Sigmoid colon (tissue), 6 donors: ENCODE measurements at regions not wholly inside any gene's neighbourhood (a gene's known extent, or its start where the extent isn't known, plus 50 kb on each side); places are given as distances from the start of the nearest gene placed in this dataset.
"Not testable (repeated sequence)": the region's sequence is repeated elsewhere in the genome, so short reads cannot be mapped to it uniquely, and the experiment has no call there.

Experiments
- DNase-seq: peaks from one replicate; pipeline ENCODE4 v3.0.0-alpha.2; 2019
- H3K27ac ChIP-seq, 4 donors: fragments of 200-600 bp; sonication (generic); one replicate each; pipeline ENCODE4 v1.5.1; 2016 to 2019; ENCODE audit warnings: mild to moderate bottlenecking in 1 of 4
- H3K27me3 ChIP-seq, 3 donors: fragments of 200-600 bp; sonication (generic); one replicate each; pipeline ENCODE4 v1.5.1; 2019; ENCODE audit warnings: mild to moderate bottlenecking in 1 of 3
- H3K36me3 ChIP-seq, 4 donors: fragments of 200-600 bp; sonication (generic); one replicate each; pipeline ENCODE4 v1.5.1; 2016 to 2019
- H3K4me1 ChIP-seq, 4 donors: fragments of 200-600 bp; sonication (generic); one replicate each; pipeline ENCODE4 v1.5.1; 2017 to 2019
- H3K4me3 ChIP-seq, 4 donors: fragments of 200-600 bp; sonication (generic); one replicate each; pipeline ENCODE4 v1.5.1; 2017 to 2019; ENCODE audit warnings: mild to moderate bottlenecking in 2 of 4, moderate library complexity in 1 of 4
- H3K9me3 ChIP-seq, 4 donors: fragments of 200-600 bp in 3 of 4; sonication (generic) in 3 of 4; one replicate each; pipeline versions ENCODE4 v1.5.1 to v1.6.1; 2013 to 2019
- CTCF ChIP-seq, 4 experiments: fragments of 450-650 bp in 3 of 4; fragments of 200-600 bp in 1 of 4; IDR thresholded peaks; one replicate each; pipeline ENCODE4 v1.5.1; 2016 to 2019; ENCODE audit warnings: antibody characterized with exemption in 4 of 4, mild to moderate bottlenecking in 3 of 4, moderate library complexity in 2 of 4
- EP300 ChIP-seq, 4 donors: sonication (generic); formaldehyde crosslinking; IDR thresholded peaks; one replicate each; pipeline ENCODE4 v1.6.1; 2017; ENCODE audit warnings: antibody characterized with exemption in 4 of 4
- POLR2A ChIP-seq, 2 donors: fragments of 450-650 bp; IDR thresholded peaks; one replicate each; pipeline ENCODE4 v1.6.1; 2016; ENCODE audit warnings: antibody characterized with exemption in 2 of 2, mild to moderate bottlenecking in 2 of 2, moderate library complexity in 2 of 2
- POLR2AphosphoS5 ChIP-seq, 4 donors: sonication (generic); formaldehyde crosslinking; IDR thresholded peaks; one replicate each; pipeline ENCODE4 v1.6.1; 2017; ENCODE audit warnings: antibody characterized with exemption in 4 of 4
- WGBS, 2 donors: extraction: QIAGEN DNeasy Blood & Tissue Kit; methylation state at CpG; one replicate each; pipeline ENCODE4 v1.1.7; 2013; 5-methylcytosine and 5-hydroxymethylcytosine counted together
- intact Hi-C: fragments of 100-400 bp; cut with DNase I; formaldehyde crosslinking; loops from one replicate; pipeline ENCODE4 v1.15.1; 2023
- donor health status: healthy with polysubstance abuse.
- donor health status: healthy.

- Histone ChIP-seq H3K27me3 (no peaks in the 10 kb centered on the region), H3K4me3 (no peak overlapping the region), H3K9me3 (no peaks in the 10 kb centered on the region), H3K4me1 (no peaks in the 10 kb centered on the region), H3K36me3 (no peaks in the 10 kb centered on the region), H3K27ac (no peak overlapping the region)
- 90 to 91% methylated on average over 1 of the region's 1 CpG for WGBS, 2 donors
- intact Hi-C loops = no loop called here
- DNase-seq = no peak
- TF ChIP-seq EP300 (IDR thresholded peaks at IDR 0.05) (no peak), POLR2A (IDR thresholded peaks at IDR 0.05) (no peak), POLR2AphosphoS5 (IDR thresholded peaks at IDR 0.05) (no peak), CTCF (IDR thresholded peaks at IDR 0.05) (no peak)
Observed at GRCh38 chr7:156324201-156324600, 316.4 kb upstream of the RNF32 start.

GRCh38 chr7:156321430-156321829 lies 319.1 kb upstream of the RNF32 start:
- DNase-seq, intact Hi-C loops, H3K27me3 ChIP-seq, H3K36me3 ChIP-seq, H3K4me1 ChIP-seq, H3K9me3 ChIP-seq, H3K4me3 ChIP-seq, H3K27ac ChIP-seq: not testable (repeated sequence)
- WGBS, 2 donors = 80 to 82% methylated on average over 1 of the region's 1 CpG

- H3K4me1 ChIP-seq = no peaks in the 10 kb centered on the region
- intact Hi-C loops = no loop called here
- WGBS, 2 donors = 86 to 88% methylated on average over 11 of the region's 11 CpGs
- H3K27ac ChIP-seq = no peak overlapping the region
- no peaks in the 10 kb centered on the region for H3K27me3 ChIP-seq
- H3K36me3 ChIP-seq = no peaks in the 10 kb centered on the region
- no peak overlapping the region for H3K4me3 ChIP-seq
- TF ChIP-seq POLR2A (IDR thresholded peaks at IDR 0.05) = no peak
- no peak for TF ChIP-seq POLR2AphosphoS5 (IDR thresholded peaks at IDR 0.05)
- TF ChIP-seq CTCF (IDR thresholded peaks at IDR 0.05) = no peak
- peaks cover 0 to 5% (median under 1%) of the 10 kb centered on the region in 4 donors for H3K9me3 ChIP-seq
- DNase-seq = no peak
Observed at GRCh38 chr7:156318926-156319325, 321.6 kb upstream of the RNF32 start.

GRCh38 chr7:156318426-156318825 lies 322.1 kb upstream of the RNF32 start:
- 93% methylated on average over 18 of the region's 18 CpGs for WGBS, 2 donors
- no peaks in the 10 kb centered on the region for H3K36me3 ChIP-seq
- H3K27ac ChIP-seq = no peak overlapping the region
- TF ChIP-seq EP300 (IDR thresholded peaks at IDR 0.05) (no peak), POLR2A (IDR thresholded peaks at IDR 0.05) (no peak), POLR2AphosphoS5 (IDR thresholded peaks at IDR 0.05) (no peak), CTCF (IDR thresholded peaks at IDR 0.05) (no peak)
- H3K9me3 ChIP-seq = peaks cover 0 to 5% (median under 1%) of the 10 kb centered on the region in 4 donors
- H3K4me1 ChIP-seq = no peaks in the 10 kb centered on the region
- H3K27me3 ChIP-seq = no peaks in the 10 kb centered on the region
- H3K4me3 ChIP-seq = no peak overlapping the region
- intact Hi-C loops = no loop called here
- no peak for DNase-seq

- Histone ChIP-seq H3K27me3 (no peaks in the 10 kb centered on the region), H3K36me3 (no peaks in the 10 kb centered on the region), H3K4me1 (no peaks in the 10 kb centered on the region), H3K4me3 (no peak overlapping the region), H3K27ac (no peak overlapping the region), H3K9me3 (peaks cover 0 to 3% (median 0%) of the 10 kb centered on the region in 4 donors)
- 84 to 86% methylated on average over 15 of the region's 15 CpGs for WGBS, 2 donors
- TF ChIP-seq POLR2A (IDR thresholded peaks at IDR 0.05) (no peak), CTCF (IDR thresholded peaks at IDR 0.05) (no peak)
- intact Hi-C loops = no loop called here
- DNase-seq = no peak
Observed at GRCh38 chr7:156309016-156309620, 331.5 kb upstream of the RNF32 start.
